RWPE1 (cell line): ENCODE measurements at regions not wholly inside any gene's neighbourhood (a gene's known extent, or its start where the extent isn't known, plus 50 kb on each side); places are given as distances from the start of the nearest gene placed in this dataset.

ENCODE experiments used
- CTCF ChIA-PET: fragments of 350-600 bp; sonication (Branson Sonifier 250); formaldehyde crosslinking; extraction: SDS; loops from one replicate; lab custom pipeline; 2021; lab: Yijun Ruan, JAX
- POLR2A ChIA-PET: fragments of 400-600 bp; formaldehyde crosslinking; extraction: SDS; loops from one replicate; lab custom pipeline; 2020; ENCODE audit warnings: antibody characterized with exemption; ENCODE audit not compliant: low non-redundant PET; lab: Yijun Ruan, JAX
- DNase-seq: peaks from one replicate; pipeline ENCODE4 v3.0.0; 2012; ENCODE audit warnings: low spot score
- H3K27ac ChIP-seq: fragments of 450-650 bp; 2 replicates; pipeline ENCODE4 v1.5.1; 2017
- TF ChIP-seq, protein P1 (sequence below): fragments of 450-650 bp; conservative IDR thresholded peaks from 2 replicates; pipeline ENCODE4 v1.5.1; 2017; ENCODE audit warnings: low read depth, mild to moderate bottlenecking

- POLR2A ChIA-PET, result no interaction called here
- CTCF ChIA-PET, result no interaction called here
- DNase-seq, result no peak
- TF ChIP-seq, protein P1, sequence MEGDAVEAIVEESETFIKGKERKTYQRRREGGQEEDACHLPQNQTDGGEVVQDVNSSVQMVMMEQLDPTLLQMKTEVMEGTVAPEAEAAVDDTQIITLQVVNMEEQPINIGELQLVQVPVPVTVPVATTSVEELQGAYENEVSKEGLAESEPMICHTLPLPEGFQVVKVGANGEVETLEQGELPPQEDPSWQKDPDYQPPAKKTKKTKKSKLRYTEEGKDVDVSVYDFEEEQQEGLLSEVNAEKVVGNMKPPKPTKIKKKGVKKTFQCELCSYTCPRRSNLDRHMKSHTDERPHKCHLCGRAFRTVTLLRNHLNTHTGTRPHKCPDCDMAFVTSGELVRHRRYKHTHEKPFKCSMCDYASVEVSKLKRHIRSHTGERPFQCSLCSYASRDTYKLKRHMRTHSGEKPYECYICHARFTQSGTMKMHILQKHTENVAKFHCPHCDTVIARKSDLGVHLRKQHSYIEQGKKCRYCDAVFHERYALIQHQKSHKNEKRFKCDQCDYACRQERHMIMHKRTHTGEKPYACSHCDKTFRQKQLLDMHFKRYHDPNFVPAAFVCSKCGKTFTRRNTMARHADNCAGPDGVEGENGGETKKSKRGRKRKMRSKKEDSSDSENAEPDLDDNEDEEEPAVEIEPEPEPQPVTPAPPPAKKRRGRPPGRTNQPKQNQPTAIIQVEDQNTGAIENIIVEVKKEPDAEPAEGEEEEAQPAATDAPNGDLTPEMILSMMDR, result no peak
- H3K27ac ChIP-seq, result no peak overlapping the region
Observed at GRCh38 chr20:60220706-60221105, 262.5 kb downstream of the CDH26 start.

- no peak for DNase-seq
- TF ChIP-seq, protein P1, result no peak
- ChIA-PET CTCF (interaction anchor here (0.6 to 0.8 kb wide), 2 partner anchors 11 to 65 kb away, joined by 3 to 4 read pairs; no protein-coding TSS in a partner anchor), POLR2A (no interaction called here)
- H3K27ac ChIP-seq, result no peak overlapping the region
Observed at GRCh38 chr20:60221593-60221992, 263.4 kb downstream of the CDH26 start.

- TF ChIP-seq, protein P1, result no peak
- POLR2A ChIA-PET, result no interaction called here
- H3K27ac ChIP-seq, result no peak overlapping the region
- CTCF ChIA-PET, result interaction anchor here (0.8 kb wide), 1 partner anchor 12 kb away, joined by 3 read pairs; no protein-coding TSS in a partner anchor
- no peak for DNase-seq
Observed at GRCh38 chr20:60222497-60222896, 264.3 kb downstream of the CDH26 start.

- DNase-seq, result no peak
- ChIA-PET POLR2A (no interaction called here), CTCF (interaction anchor here (0.5 kb wide), 1 partner anchor 222 kb away, joined by 3 read pairs; no protein-coding TSS in a partner anchor)
- TF ChIP-seq, protein P1, result no peak
- H3K27ac ChIP-seq, result no peak overlapping the region
Observed at GRCh38 chr20:60223174-60223573, 265.0 kb downstream of the CDH26 start.

DNA sequence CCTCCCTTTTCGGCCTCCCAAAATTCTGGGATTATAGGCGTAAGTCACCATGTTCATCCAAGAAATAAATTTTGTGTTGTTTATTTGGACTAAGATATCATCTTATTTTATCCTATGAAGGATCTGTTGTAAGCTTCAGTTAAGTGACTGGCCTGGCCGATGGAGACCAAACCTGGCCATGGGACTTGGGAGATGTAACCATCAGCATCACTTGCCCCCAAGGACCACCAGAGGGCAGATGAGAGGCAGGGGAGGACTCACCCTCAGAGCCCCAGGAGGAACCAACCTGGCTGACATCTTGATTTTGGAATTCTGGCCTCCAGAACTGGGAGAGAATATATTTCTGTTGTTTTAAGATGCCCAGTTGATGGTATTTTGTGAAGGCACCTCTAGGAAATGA is 266.7 kb downstream of the CDH26 start:
- ChIA-PET POLR2A (no interaction called here), CTCF (interaction anchor here (0.8 kb wide), 1 partner anchor 14 kb away, joined by 3 read pairs; no protein-coding TSS in a partner anchor)
- no peak overlapping the region for H3K27ac ChIP-seq
- DNase-seq, result no peak
- TF ChIP-seq, protein P1, result peak; percentile 45

GRCh38 chr20:60228255-60228654 is 270.0 kb downstream of the CDH26 start:
- ChIA-PET POLR2A (interaction anchor here (0.7 kb wide), 1 partner anchor 36 kb away, joined by 3 read pairs; no protein-coding TSS in a partner anchor), CTCF (interaction anchor here (0.5 to 2.0 kb wide), 4 partner anchors 17 to 1598 kb away, joined by 3 to 10 read pairs (median 4); no protein-coding TSS in a partner anchor)
- H3K27ac ChIP-seq, result no peak overlapping the region
- TF ChIP-seq, protein P1, result no peak
- no peak for DNase-seq
